SU-DHL-6 (cell line): ENCODE measurements at regions not wholly inside any gene's neighbourhood (a gene's known extent, or its start where the extent isn't known, plus 50 kb on each side); places are given as distances from the start of the nearest gene placed in this dataset.

Experiments used
- H2AFZ ChIP-seq: fragments of 200-600 bp; sonication (generic); 2 replicates; pipeline ENCODE4 v1.6.1; 2014; ENCODE audit warnings: low read depth, mild to moderate bottlenecking, moderate library complexity, mixed read lengths, antibody characterized with exemption, low read length; ENCODE audit not compliant: severe bottlenecking
- H3F3A ChIP-seq: fragments of 200-600 bp; shearing (Covaris generic); 2 replicates; pipeline ENCODE4 v1.6.0; 2016; ENCODE audit warnings: antibody characterized with exemption, mild to moderate bottlenecking; ENCODE audit not compliant: insufficient read depth
- H3K27ac ChIP-seq: fragments of 200-600 bp; sonication (generic); 2 replicates; pipeline ENCODE4 v1.5.1; 2016; ENCODE audit warnings: low read depth, mild to moderate bottlenecking, low read length, moderate library complexity, mixed read lengths
- H3K27me3 ChIP-seq: fragments of 200-600 bp; sonication (generic), shearing (Covaris generic); 2 replicates; pipeline ENCODE4 v1.6.0; 2014; ENCODE audit warnings: mild to moderate bottlenecking, low read length
- H3K36me3 ChIP-seq: fragments of 200-600 bp; sonication (generic); 2 replicates; pipeline ENCODE4 v1.6.1; 2014; ENCODE audit warnings: mild to moderate bottlenecking, low read length, mixed read lengths
- H3K4me2 ChIP-seq: fragments of 300-600, 200-600 bp; shearing (Covaris generic), sonication (generic); 2 replicates; pipeline ENCODE4 v1.6.0; 2014; ENCODE audit warnings: low read length, low read depth, mild to moderate bottlenecking; ENCODE audit not compliant: poor library complexity, severe bottlenecking
- H3K4me3 ChIP-seq: fragments of 200-600 bp; sonication (generic); 2 replicates; pipeline ENCODE4 v1.5.1; 2014; ENCODE audit warnings: antibody characterized with exemption, low read length, mild to moderate bottlenecking, mixed read lengths; ENCODE audit not compliant: insufficient read depth, poor library complexity, severe bottlenecking
- H3K79me2 ChIP-seq: fragments of 200-600 bp; sonication (generic); 2 replicates; pipeline ENCODE4 v1.6.1; 2014; ENCODE audit warnings: mild to moderate bottlenecking, low read length, moderate library complexity; ENCODE audit not compliant: insufficient read depth
- H3K9ac ChIP-seq: fragments of 200-600 bp; sonication (generic); 2 replicates; pipeline ENCODE4 v1.7.0; 2014; ENCODE audit warnings: mild to moderate bottlenecking, low read length
- H3K9me2 ChIP-seq: fragments of 200-600 bp; sonication (generic); replicated peaks from 2 replicates; pipeline ENCODE4 v1.6.1; 2014; ENCODE audit warnings: low read length; ENCODE audit not compliant: insufficient read depth
- H3K9me3 ChIP-seq: fragments of 200-600 bp; sonication (generic); 2 replicates; pipeline ENCODE4 v1.6.1; 2014; ENCODE audit warnings: low read length, mixed read lengths; ENCODE audit not compliant: insufficient read depth
- H4K20me1 ChIP-seq: fragments of 200-600 bp; sonication (generic); 2 replicates; pipeline ENCODE4 v1.6.1; 2014; ENCODE audit warnings: low read depth, mild to moderate bottlenecking, antibody characterized with exemption, low read length, moderate library complexity, mixed read lengths
- EZH2phosphoT487 ChIP-seq: fragments of 200-600 bp; sonication (generic), shearing (Covaris generic); conservative IDR thresholded peaks from 2 replicates; pipeline ENCODE4 v1.6.1; 2018; ENCODE audit warnings: mild to moderate bottlenecking, antibody characterized with exemption, low read length, moderate library complexity, mixed read lengths
- TF ChIP-seq, protein P1 (sequence below): fragments of 200-600 bp; sonication (generic); IDR thresholded peaks from one replicate; pipeline ENCODE4 v1.5.1; 2017; ENCODE audit warnings: antibody characterized with exemption, mild to moderate bottlenecking, low read length, moderate library complexity; ENCODE audit not compliant: insufficient read depth, poor library complexity, severe bottlenecking

DNA sequence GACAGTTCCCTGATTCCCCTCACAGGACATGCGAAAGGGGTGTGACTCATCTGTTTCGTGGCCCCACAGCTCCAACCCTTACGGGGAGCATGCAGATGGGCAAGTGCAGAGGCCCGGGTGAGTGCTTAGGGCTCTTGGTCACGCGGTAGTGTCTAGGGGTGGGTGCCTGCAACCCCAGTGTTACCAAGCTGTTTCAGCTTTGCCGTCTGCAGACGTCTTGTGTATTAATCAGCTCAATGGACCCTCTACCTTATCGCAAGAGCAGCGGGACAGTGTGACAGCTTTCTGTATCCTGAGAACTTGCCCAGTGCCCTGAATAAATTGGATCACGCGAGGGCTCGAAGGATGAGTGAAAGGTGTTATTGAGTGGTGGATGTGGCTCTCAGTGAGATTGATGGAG, 816.4 kb upstream of the ANO3 start:
- H2AFZ ChIP-seq = no peak overlapping the region
- no peaks in the 10 kb centered on the region for H3F3A ChIP-seq
- 0 out of 2 replicates have a peak, but pooled peaks cover 4% of the 10 kb centered on the region for H3K9me3 ChIP-seq
- no peak for TF ChIP-seq EZH2phosphoT487
- TF ChIP-seq, protein P1, sequence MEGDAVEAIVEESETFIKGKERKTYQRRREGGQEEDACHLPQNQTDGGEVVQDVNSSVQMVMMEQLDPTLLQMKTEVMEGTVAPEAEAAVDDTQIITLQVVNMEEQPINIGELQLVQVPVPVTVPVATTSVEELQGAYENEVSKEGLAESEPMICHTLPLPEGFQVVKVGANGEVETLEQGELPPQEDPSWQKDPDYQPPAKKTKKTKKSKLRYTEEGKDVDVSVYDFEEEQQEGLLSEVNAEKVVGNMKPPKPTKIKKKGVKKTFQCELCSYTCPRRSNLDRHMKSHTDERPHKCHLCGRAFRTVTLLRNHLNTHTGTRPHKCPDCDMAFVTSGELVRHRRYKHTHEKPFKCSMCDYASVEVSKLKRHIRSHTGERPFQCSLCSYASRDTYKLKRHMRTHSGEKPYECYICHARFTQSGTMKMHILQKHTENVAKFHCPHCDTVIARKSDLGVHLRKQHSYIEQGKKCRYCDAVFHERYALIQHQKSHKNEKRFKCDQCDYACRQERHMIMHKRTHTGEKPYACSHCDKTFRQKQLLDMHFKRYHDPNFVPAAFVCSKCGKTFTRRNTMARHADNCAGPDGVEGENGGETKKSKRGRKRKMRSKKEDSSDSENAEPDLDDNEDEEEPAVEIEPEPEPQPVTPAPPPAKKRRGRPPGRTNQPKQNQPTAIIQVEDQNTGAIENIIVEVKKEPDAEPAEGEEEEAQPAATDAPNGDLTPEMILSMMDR = no peak
- no peak overlapping the region for H3K27ac ChIP-seq
- H3K4me3 ChIP-seq = no peak overlapping the region
- H3K79me2 ChIP-seq = no peaks in the 10 kb centered on the region
- no peak overlapping the region for H3K9ac ChIP-seq
- no peaks in the 10 kb centered on the region for H3K36me3 ChIP-seq
- H3K4me2 ChIP-seq = no peak overlapping the region
- no peaks in the 10 kb centered on the region for H4K20me1 ChIP-seq
- H3K27me3 ChIP-seq = no peaks in the 10 kb centered on the region
- no peaks in the 10 kb centered on the region for H3K9me2 ChIP-seq

DNA sequence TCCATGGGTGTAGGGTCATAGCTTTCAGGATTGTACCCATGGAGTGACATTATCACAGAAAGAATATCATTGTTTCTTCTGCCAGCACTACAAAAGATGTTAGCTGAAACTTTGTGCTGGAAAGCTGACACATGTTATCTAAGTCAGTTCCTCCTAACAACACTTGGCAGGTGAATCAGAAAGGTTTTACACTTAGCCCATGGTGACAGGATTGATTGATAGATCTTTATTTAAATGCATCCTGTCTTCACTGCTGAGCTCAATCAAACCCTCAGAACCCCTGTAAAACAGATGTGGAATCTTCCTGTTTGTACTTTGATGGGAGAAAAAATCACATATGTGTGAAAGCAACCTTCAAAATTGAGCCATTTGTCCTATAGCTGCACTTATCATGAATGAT, 811.5 kb upstream of the ANO3 start:
- H2AFZ ChIP-seq = no peak overlapping the region
- TF ChIP-seq, protein P1 = no peak
- TF ChIP-seq EZH2phosphoT487 = no peak
- H3K9me2 ChIP-seq = no peaks in the 10 kb centered on the region
- no peak overlapping the region for H3K4me2 ChIP-seq
- H3F3A ChIP-seq = no peaks in the 10 kb centered on the region
- H3K27ac ChIP-seq = no peak overlapping the region
- no peaks in the 10 kb centered on the region for H3K27me3 ChIP-seq
- H3K9me3 ChIP-seq = no peaks in the 10 kb centered on the region
- no peak overlapping the region for H3K4me3 ChIP-seq
- H3K9ac ChIP-seq = no peak overlapping the region
- H3K36me3 ChIP-seq = no peaks in the 10 kb centered on the region
- H4K20me1 ChIP-seq = no peaks in the 10 kb centered on the region
- H3K79me2 ChIP-seq = no peaks in the 10 kb centered on the region

DNA sequence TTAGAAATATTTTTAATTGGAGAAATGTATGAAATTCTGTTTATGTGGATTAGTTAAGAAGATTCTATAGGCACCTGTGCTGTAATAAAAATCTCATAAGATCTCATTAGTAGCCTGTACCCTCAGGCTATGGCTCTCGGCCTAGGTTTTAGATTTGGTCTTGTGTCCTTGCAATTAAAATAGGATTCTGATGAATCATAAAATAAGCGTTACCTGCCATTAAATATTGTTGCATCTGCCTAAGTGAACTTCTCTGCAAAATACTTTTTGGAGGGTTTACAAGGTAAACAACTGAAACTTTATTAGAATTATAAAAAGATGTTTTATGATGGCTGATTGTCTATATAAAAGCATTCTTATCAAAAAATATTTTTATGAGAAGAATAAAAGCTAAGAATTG, 804.1 kb upstream of the ANO3 start:
- no peak overlapping the region for H2AFZ ChIP-seq
- TF ChIP-seq, protein P1 = no peak
- no peak for TF ChIP-seq EZH2phosphoT487

More for the DNA sequence above, 804.1 kb upstream of the ANO3 start:
- H3K27ac ChIP-seq = no peak overlapping the region
- H3K36me3 ChIP-seq = no peaks in the 10 kb centered on the region
- H3K4me2 ChIP-seq = no peak overlapping the region
- H4K20me1 ChIP-seq = no peaks in the 10 kb centered on the region
- no peaks in the 10 kb centered on the region for H3K27me3 ChIP-seq
- H3K4me3 ChIP-seq = no peak overlapping the region
- no peaks in the 10 kb centered on the region for H3K9me3 ChIP-seq
- H3K79me2 ChIP-seq = no peaks in the 10 kb centered on the region
- no peaks in the 10 kb centered on the region for H3F3A ChIP-seq
- H3K9ac ChIP-seq = no peak overlapping the region
- H3K9me2 ChIP-seq = no peaks in the 10 kb centered on the region
